Psoas muscle (tissue), 7 donors: ENCODE measurements at regions not wholly inside any gene's neighbourhood (a gene's known extent, or its start where the extent isn't known, plus 50 kb on each side); places are given as distances from the start of the nearest gene placed in this dataset.

Experiments
- ATAC-seq, 4 donors: fragments of 200-7000 bp; cut with Tn5 transposase; one replicate each; pipeline ENCODE4 v1.9.1; 2020; ENCODE audit warnings: moderate library complexity in 3 of 4, mild to moderate bottlenecking in 2 of 4
- DNase-seq, 2 donors: peaks; one replicate each; pipeline ENCODE4 v3.0.0-alpha.2; 2020
- H3K27ac ChIP-seq: fragments of 200-600 bp; one replicate; pipeline ENCODE4 v1.8.0; 2022
- H3K27me3 ChIP-seq, 3 donors: fragments of 200-600 bp in 1 of 3; one replicate each; pipeline versions ENCODE4 v1.6.1 to v1.8.0; 2013 to 2022; ENCODE audit warnings: low read length in 2 of 3, mild to moderate bottlenecking in 2 of 3, moderate library complexity in 1 of 3; ENCODE audit not compliant: insufficient read depth in 3 of 3
- H3K36me3 ChIP-seq, 2 donors: fragments of 200-600 bp in 1 of 2; one replicate each; pipeline versions ENCODE4 v1.6.1 to v1.8.0; 2013 to 2022; ENCODE audit warnings: low read depth in 1 of 2, mild to moderate bottlenecking in 1 of 2, moderate library complexity in 1 of 2; ENCODE audit not compliant: insufficient read depth in 1 of 2
- H3K4me1 ChIP-seq: fragments of 200-600 bp; one replicate; pipeline ENCODE4 v1.8.0; 2022
- H3K4me3 ChIP-seq: fragments of 200-600 bp; one replicate; pipeline ENCODE4 v1.8.0; 2022; ENCODE audit warnings: mild to moderate bottlenecking
- H3K9me3 ChIP-seq: fragments of 200-600 bp; one replicate; pipeline ENCODE4 v1.8.0; 2022
- CTCF ChIP-seq: fragments of 200-600 bp; IDR thresholded peaks from one replicate; pipeline ENCODE4 v1.8.0; 2022; ENCODE audit warnings: antibody characterized with exemption
- WGBS, 3 donors: extraction: QIAGEN DNeasy Blood & Tissue Kit; methylation state at CpG; one replicate each; pipeline versions ENCODE4 v1.1.6 to v1.1.7; 2013; 5-methylcytosine and 5-hydroxymethylcytosine counted together
- intact Hi-C, 2 donors: fragments of 100-400 bp; cut with DNase I; formaldehyde crosslinking; loops; one replicate each; pipeline versions ENCODE4 v1.11.0 to v1.14.2; 2022
- donor health status: healthy with polysubstance abuse.
- donor health status: DM: no; HTN: no; CAD: no; lungs with moderate emphysema.
- donor health status: Bipolar disorder and iron deficiency.
- donor health status: healthy.
- donor health status: DM: yes; HTN: yes; CAD: no.
- donor health status: DM: no; HTN: no; CAD: no.
- donor health status: DM: yes; HTN: yes; CAD: no.

GRCh38 chr2:7951490-7951889, 730.4 kb upstream of the ID2 start:
- intact Hi-C loops: no loop called here
- peaks cover 0 to 9% (median 0%) of the 10 kb centered on the region in 3 donors for H3K27me3 ChIP-seq
- no peak for TF ChIP-seq CTCF
- WGBS, 3 donors: 94 to 100% (median 100%) methylated on average over 1 of the region's 1 CpG
- no peaks in the 10 kb centered on the region for H3K4me1 ChIP-seq
- no peaks in the 10 kb centered on the region for H3K9me3 ChIP-seq
- no peak overlapping the region for H3K4me3 ChIP-seq
- DNase-seq (no peak), ATAC-seq (no peak)
- no peak overlapping the region for H3K27ac ChIP-seq
- no peaks in the 10 kb centered on the region for H3K36me3 ChIP-seq

GRCh38 chr2:7952046-7952745, 729.7 kb upstream of the ID2 start:
- 74 to 79% (median 75%) methylated on average over 15 of the region's 15 CpGs for WGBS, 3 donors
- no peak for TF ChIP-seq CTCF
- H3K4me1 ChIP-seq: no peaks in the 10 kb centered on the region
- no peak for DNase-seq
- no peak overlapping the region for H3K4me3 ChIP-seq
- intact Hi-C loops: no loop called here
- no peak for ATAC-seq
- H3K27ac ChIP-seq: no peak overlapping the region
- no peaks in the 10 kb centered on the region for H3K9me3 ChIP-seq
- no peaks in the 10 kb centered on the region for H3K36me3 ChIP-seq
- peaks cover 0 to 9% (median 0%) of the 10 kb centered on the region in 3 donors for H3K27me3 ChIP-seq

- no peaks in the 10 kb centered on the region for H3K36me3 ChIP-seq
- H3K27ac ChIP-seq: no peak overlapping the region
- DNase-seq (no peak), ATAC-seq (no peak)
- intact Hi-C loops: no loop called here
- no peaks in the 10 kb centered on the region for H3K4me1 ChIP-seq
- TF ChIP-seq CTCF: no peak
- H3K27me3 ChIP-seq: peaks cover 0 to 9% (median 0%) of the 10 kb centered on the region in 3 donors
- H3K4me3 ChIP-seq: no peak overlapping the region
- H3K9me3 ChIP-seq: no peaks in the 10 kb centered on the region
- WGBS, 3 donors: 39 to 50% (median 42%) methylated on average over 6 of the region's 6 CpGs
Observed at GRCh38 chr2:7953195-7953594, 728.7 kb upstream of the ID2 start.

GRCh38 chr2:7954234-7954633, 727.6 kb upstream of the ID2 start:
- intact Hi-C loops: no loop called here
- Histone ChIP-seq H3K36me3 (no peaks in the 10 kb centered on the region), H3K9me3 (no peaks in the 10 kb centered on the region), H3K4me1 (no peaks in the 10 kb centered on the region), H3K27ac (no peak overlapping the region), H3K27me3 (peaks cover 0 to 9% (median 0%) of the 10 kb centered on the region in 3 donors), H3K4me3 (no peak overlapping the region)
- no peak for DNase-seq
- WGBS, 3 donors: 68 to 71% (median 70%) methylated on average over 4 of the region's 4 CpGs
- no peak for ATAC-seq
- no peak for TF ChIP-seq CTCF
